ENCODE measurements at regions not wholly inside any gene's neighbourhood (a gene's known extent, or its start where the extent isn't known, plus 50 kb on each side); places are given as distances from the start of the nearest gene placed in this dataset.
"Not testable (repeated sequence)": the region's sequence is repeated elsewhere in the genome, so short reads cannot be mapped to it uniquely, and the experiment has no call there.

DNA sequence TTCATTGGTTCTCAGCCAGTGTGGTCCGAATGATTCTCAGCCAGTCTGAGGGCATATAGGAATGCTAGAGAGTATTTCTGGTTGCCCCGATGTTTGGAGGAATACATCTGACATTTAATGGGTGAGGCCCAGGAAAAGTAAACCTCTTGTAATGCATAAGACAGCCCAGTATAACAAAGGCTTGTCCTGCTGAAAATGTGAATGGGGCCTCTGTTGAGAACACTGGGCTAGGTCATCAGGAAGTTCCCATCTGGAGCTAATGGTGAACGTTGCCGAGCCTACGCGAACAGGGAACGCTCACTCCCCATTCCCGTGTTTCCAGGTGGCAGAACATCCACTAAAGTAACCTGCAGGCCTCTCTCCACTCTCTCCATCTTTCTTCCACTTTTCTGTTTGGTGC is 132.0 kb upstream of the CLNK start:
- DNase-seq = peak in 2 of 42 donors; percentile 30 to 45
- intact Hi-C loops (cut with DNase I) = no loop called here

DNA sequence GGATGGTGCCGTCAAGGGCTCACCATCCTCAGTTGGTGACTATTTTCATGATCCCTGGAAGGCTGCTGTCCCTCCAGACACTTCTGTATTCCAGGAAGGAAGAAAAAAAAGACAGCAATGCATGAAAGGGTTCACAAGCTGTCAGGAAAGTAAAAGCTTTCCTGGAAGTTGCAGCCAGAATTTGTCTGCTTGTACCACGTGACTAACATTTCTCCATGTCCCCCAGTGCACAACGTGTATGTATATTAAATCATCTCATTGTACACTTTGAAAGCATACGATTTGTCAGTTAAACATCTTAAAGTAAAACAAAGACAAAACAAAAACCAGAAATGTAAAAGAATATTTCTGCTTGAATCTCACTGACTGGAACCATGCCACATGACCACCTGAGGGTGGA is 127.4 kb upstream of the CLNK start:
- intact Hi-C loops (cut with DNase I) = no loop called here
- no peak for DNase-seq

DNA sequence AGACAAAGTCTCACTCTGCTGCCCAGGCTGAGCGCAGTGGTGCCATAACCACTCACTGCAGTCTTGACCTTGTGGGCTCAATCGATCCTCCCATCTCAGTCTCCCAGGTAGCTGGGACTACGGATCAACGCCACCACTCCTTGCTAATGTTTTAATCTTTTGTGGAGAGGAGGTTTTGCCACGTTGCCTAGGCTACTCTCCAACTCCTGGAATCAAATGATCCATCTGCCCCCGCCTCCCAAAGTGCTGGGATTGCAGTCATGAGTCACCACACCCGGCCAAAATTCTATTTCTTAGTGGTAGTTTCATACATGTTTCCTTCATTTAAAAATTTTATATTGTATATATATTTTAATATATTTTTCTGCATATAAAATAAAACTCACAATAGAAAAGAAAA is 125.8 kb upstream of the CLNK start:
- intact Hi-C loops (cut with DNase I) = no loop called here
- no peak for DNase-seq

DNA sequence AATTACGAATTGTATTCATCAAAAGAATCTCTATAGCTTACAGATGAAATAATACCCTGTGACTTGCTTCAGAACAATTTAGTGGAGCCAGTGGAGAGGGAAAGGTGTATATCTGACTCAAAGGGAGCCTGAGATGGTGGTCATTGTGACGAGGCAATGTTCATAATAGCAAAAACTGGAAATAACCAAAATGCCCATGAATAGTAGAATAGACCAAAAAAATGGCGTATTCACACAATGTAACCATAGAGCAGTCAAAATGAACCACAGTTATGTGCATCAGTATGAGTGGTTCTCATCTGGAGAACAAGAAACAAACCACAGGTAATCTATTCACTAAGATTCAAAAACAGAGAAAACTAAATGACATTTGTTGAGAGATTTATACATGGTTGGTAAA is 125.3 kb upstream of the CLNK start:
- DNase-seq = no peak
- intact Hi-C loops (cut with DNase I) = no loop called here

DNA sequence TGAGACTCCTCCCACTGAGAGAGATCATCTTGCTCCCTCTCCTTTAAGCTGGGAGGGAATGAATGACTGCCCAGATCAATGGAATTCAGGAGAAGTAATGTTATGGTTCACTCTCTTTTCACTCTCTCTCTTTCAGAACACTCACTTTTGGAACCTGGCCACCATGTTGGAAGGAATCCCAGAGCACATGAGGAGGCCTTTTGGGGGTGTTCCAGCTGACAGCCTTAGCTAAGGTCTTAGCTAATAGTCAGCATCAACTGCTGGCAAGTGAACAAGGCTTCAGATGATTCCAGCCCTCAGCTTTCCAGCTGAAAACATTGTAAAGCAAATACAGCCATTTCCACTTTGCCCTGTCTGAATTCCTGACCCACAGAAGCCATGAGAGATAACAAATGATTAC is 124.0 kb upstream of the CLNK start:
- DNase-seq = peak in 34 of 42 donors; percentile 8 to 79 (median 43)

DNA sequence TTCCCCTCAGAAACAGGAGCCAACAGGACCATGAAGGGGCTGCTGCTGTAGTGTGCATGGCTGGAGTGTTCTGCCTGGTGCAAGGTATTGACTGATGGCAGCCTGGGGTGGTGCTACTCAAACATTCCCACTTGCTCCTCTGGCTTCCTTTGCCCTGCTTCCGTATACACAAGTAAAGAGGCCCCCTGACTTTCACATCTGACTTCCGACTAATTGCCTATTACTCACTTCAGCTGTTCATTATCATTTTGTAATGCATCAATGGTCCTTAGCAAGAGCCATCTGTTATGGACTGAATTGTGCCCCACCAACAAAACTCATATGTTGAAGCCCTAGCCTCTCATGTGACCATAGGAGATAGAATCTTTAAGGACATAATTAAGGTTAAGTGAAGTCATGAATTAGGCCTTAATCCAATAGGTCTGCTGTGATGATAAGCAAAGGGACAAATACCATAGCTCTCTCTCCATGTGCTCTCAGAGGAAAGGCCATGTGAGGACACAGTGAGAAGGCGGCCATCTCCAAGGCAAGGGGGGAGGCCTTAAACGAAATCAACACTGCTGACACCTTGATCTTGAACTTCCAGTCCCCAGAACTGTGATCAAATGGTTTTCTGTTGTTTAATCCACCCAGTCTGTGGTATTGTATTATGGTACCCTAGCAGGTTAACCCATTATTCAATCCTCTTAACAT is 122.5 kb upstream of the CLNK start:
- intact Hi-C loops (cut with DNase I) = no loop called here

More for the DNA sequence above, 124.0 kb upstream of the CLNK start:
- intact Hi-C loops (cut with DNase I) = no loop called here

DNA sequence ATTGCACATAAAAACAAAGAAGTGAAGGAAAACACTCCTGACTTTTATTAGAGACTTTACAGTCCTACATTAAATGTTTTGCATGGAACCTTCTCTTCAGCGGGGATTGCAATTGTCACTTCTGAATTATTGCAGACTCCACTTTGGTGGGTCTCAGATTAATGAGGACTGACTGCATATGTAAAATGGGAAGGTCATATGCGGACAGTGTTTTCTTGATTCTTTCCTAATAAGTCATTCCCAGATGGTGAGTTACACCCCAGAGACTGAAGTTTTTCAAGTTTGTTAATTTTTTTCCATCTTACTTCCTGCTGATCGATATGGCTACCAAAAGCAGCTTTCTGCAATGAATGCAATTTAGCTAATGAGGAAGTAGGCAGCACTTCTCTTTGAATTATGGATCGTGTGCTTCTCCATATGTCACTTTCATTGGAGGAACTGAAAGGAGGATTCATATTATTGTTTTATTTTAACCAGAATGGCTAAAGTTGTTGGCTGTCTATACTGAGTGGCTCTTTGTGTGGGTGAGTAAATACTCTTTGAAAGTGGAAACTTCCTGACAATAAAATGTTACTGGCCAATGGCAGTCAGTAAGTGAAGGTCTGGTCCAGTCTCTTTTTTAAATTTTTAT is 119.3 kb upstream of the CLNK start:
- intact Hi-C loops (cut with DNase I) = no loop called here
- no peak for DNase-seq

More for the DNA sequence above, 122.5 kb upstream of the CLNK start:
- no peak for DNase-seq

DNA sequence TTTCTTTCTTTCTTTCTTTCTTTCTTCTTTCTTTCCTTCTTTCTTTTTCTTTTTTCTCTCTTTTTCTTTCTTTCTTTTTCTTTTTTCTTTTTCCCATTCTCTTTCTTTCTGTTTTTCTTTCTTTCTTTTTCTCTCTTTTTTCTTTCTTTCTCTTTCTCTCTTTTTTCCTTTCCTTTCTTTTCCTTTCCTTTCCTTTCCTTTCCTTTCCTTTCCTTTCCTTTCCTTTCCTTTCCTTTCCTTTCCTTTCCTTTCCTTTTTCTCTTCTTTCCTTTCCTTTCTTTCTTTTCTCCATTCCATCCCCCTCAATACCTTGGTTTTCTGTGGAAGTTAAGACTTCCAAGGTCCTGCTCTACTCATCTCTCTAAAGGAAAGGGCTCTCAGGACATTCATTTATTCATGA is 102.8 kb upstream of the CLNK start:
- intact Hi-C loops (cut with DNase I) = no loop called here
- no peak for DNase-seq

DNA sequence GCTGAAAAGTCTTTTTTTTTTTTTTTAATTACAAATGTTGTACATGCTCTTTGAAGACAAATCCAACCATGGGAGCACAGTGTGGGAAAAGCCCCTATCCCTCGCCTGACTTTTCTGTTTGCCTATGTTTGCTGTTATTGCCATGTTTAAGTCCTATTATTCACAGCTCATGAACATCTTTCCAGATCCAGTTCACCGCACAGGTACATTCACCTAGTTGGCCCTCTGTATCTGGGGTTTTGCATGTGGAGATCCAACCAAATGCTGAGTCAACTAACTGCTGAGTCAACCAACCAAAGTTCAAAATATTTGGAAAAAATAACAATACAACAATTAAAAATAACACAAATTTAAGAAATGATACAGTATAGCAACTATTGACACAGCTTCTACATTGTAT is 100.1 kb upstream of the CLNK start:
- DNase-seq = no peak
- intact Hi-C loops (cut with DNase I) = no loop called here

DNA sequence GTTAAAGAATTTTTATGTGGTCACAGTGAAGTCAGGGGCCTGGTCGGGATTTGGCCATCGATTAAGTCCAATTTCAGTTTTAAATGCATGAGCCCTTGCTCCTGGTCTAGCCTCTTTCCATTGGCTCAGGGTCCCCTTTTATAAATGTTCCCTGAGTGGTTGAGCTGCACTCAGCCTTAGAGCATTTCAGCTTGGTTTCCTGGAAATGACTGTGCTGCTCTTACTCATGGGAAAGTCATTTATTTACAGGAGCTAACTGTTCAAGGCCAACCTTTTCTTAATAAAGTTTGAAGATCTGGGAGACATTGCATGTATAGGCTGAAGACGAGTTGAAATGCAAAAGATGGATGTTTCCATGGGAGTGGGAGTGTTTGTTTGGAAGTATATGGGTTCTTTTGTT is 98.8 kb upstream of the CLNK start:
- intact Hi-C loops (cut with DNase I) = no loop called here
- DNase-seq = no peak

DNA sequence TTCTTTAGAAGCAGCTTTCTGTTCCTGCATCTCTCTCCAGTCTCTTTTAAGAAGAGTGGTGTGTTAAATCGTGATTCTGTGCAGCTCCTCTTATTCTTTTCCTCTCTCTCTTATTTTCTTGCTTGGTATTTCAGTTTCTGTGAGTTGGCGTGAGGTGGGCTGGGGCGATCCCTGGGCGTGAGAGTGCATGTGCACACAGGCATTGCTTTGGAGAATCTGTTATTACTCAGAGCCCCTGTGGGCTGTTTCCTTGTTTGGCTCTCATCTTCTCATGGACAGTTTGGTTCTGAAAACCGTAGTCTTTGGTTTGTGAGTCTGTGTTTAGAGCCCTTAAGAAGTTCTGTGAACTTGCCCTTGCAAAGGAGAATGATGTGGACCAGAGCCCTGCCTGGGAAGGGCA is 97.2 kb upstream of the CLNK start:
- intact Hi-C loops (cut with DNase I) = no loop called here
- no peak for DNase-seq

DNA sequence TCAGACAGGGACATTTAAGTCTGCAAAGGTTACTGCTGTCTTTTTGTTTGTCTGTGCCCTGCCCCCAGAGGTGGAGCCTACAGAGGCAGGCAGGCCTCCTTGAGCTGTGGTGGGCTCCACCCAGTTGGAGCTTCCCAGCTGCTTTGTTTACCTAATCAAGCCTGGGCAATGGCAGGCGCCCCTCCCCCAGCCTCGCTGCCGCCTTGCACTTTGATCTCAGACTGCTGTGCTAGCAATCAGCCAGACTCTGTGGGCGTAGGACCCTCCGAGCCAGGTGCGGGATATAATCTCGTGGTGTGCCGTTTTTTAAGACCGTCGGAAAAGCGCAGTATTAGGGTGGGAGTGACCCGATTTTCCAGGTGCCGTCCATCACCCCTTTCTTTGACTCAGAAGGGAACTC is 96.2 kb upstream of the CLNK start:
- DNase-seq; intact Hi-C loops (cut with DNase I): not testable (repeated sequence)

DNA sequence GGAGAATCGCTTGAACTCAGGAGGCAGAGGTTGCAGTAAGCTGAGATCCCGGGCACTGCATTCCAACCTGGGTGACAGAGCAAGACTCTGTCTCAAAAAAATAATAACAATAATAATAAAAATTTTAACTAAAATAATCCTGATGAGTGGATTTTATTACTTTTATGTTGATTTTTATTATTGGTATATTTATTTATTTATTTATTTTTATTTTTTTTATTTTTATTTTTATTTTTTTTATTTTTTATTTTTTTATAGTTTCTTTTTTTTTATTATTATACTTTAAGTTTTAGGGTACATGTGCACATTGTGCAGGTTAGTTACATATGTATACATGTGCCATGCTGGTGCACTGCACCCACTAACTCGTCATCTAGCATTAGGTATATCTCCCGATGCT is 90.6 kb upstream of the CLNK start:
- intact Hi-C loops (cut with DNase I); DNase-seq: not testable (repeated sequence)

DNA sequence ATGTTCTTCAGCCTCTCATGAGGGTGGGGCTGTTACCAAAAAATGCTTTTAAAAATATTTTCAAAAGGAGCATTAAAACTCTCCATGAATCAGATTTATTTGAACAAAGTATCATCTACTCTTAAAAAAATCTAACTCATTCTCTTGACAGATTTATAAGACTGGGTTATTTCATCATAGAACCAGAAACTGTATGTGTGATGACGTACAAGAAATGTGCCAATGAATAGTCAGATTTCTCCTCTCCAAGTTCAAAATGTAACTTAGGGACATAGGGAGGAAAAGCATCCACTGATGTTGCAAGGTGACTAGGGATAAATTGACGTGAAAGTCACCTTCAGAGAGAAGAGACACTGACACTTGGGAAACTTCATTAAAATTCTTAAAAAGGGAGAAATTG is 89.1 kb upstream of the CLNK start:
- DNase-seq = no peak
- intact Hi-C loops (cut with DNase I) = no loop called here

DNA sequence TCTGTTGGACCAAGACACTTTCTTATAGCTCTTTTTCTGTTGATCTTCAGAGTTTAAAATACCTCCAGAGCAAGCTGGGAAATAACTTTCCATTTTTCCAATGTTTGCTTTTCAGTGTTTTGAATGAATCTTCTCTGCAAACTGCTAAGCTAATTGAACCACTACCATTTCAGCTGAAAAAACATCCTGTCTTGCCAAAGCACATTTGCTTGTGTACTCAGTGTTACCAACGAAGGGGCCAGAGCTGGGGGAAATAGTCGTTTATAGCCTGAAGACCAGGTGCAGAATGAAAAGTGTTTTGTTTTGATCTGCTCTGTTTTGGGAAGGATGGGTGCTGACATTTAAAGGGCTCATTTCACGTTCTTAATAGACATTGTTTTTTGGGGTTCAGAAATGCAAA is 88.4 kb upstream of the CLNK start:
- no peak for DNase-seq
- intact Hi-C loops (cut with DNase I) = no loop called here

DNA sequence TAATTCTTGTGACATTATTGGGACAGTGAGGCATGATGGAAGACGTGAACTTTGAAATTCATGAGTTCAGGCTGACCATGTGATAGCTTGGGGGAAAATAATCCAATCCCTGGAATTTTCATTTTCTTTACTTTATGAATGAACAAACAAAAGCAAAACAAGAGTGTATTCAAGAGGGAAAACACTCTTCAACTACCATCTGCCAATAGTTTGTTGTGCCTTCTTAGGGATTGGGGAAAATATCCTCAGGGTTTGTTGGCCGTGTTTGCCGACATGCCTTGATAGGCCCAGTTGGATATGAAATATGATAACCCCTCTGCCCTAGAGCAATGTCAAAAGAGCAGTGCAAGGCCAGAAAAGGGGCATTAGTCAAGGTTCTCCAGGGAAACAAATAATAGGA is 80.8 kb upstream of the CLNK start:
- no peak for DNase-seq
- intact Hi-C loops (cut with DNase I) = no loop called here

DNA sequence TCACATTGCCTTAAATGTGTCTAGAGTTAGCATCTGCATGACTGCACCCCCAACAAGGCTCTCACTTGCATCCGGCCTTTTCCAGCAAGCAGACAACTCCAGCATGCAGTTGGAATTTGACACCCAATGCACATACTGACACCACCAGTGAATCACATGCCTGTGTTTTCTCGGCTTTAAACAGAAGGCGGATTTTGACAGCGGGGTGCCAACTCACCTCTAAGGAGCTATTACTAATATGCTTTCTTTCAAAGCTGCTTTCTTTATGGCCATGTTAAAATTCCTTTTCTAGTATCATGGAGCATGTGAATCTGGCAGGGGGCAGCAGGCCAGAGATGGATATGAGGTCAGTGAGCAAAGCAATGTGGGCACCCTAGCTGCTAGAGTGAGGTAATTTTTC is 78.0 kb upstream of the CLNK start:
- no peak for DNase-seq
- intact Hi-C loops (cut with DNase I) = no loop called here

DNA sequence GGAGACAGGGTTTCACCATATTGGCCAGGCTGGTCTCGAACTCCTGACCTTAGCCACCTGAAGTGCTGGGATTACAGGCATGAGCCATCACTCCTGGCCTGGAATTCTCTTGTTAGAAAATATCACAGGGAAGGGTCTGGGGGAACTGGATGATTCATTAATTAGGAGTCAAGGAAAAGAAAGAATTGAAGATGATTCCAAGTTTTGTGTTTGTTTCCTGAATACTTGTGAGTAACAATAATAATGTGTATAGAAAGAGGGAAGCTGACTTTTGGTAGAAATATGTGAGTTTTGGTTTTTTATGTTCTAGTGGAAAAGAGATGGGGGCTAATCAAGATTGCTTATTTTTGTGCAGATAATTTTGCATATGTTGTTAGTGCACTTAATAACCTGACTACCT is 77.3 kb upstream of the CLNK start:
- DNase-seq = no peak
- intact Hi-C loops (cut with DNase I) = no loop called here

DNA sequence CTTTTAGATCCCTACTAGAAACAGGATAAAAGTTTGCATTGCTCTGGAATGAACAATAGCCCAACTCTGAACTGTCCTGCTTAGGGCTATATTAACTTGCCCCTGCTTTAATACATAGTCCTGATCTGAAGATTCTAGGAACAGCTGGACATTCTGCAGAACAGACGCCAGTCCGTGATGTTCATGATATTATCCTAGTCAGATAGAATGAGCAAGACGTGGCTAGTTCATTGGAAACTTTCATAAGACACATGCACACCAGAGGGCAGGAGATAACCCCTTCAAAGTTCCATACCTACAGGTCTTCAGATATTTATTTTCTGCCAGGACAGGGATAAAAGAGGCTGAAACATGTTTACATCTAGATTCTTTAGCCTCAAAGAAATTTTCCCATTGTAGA is 75.5 kb upstream of the CLNK start:
- intact Hi-C loops (cut with DNase I) = no loop called here

DNA sequence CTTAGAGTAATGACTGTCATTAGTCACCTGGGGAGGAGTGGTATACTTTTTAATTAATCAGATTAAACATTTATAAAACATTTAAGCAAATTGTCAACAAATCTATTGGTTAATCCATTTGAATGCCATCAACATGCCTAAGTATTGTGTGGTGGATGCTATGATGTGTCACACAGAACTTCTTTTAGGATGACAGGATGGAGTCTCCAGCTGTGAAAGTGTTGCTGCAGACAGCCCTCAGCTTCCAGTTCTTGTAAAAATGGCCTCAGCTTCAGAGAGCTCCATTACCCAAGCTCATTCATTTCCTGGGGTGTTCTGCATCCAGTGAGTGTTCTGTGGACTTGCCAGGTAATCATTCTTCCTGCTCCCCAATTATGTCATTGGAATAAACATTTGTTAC is 74.3 kb upstream of the CLNK start:
- intact Hi-C loops (cut with DNase I) = no loop called here

More for the DNA sequence above, 75.5 kb upstream of the CLNK start:
- no peak for DNase-seq

DNA sequence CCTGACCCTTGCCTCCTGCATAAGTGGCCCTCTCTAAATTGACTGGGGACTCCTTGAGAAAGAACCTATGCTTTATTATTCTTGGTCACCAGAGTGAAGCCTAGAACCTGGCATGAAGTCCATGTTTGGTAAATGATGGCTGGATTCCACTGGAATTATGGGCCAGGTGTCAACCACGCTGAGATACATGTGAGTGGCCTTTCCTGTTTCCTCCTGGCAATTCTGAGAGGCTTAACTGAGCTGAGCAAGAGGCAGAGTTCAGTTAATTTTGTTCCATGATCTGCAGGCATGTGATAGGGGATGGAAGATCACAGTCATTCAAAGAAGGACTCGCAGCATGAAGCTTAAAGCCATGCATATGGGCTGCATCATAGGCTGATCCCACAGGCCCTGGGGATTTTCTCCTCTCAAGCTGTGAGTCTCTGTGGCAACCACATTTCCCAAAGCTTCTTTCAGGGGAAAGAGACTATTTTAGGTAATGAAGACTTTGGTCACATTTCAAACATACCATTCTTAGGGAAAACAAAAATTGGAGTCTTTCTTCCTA is 69.4 kb upstream of the CLNK start:
- DNase-seq = no peak
- intact Hi-C loops (cut with DNase I) = no loop called here

More for the DNA sequence above, 74.3 kb upstream of the CLNK start:
- DNase-seq = no peak
